ENCODE measurements at regions not wholly inside any gene's neighbourhood (a gene's known extent, or its start where the extent isn't known, plus 50 kb on each side); places are given as distances from the start of the nearest gene placed in this dataset.

GRCh38 chr18:56462276-56462675 lies 176.1 kb downstream of the TXNL1 start:
- H3K4me3 ChIP-seq (ENCODE audit: low read length): no peak overlapping the region
- TF ChIP-seq, protein P1, sequence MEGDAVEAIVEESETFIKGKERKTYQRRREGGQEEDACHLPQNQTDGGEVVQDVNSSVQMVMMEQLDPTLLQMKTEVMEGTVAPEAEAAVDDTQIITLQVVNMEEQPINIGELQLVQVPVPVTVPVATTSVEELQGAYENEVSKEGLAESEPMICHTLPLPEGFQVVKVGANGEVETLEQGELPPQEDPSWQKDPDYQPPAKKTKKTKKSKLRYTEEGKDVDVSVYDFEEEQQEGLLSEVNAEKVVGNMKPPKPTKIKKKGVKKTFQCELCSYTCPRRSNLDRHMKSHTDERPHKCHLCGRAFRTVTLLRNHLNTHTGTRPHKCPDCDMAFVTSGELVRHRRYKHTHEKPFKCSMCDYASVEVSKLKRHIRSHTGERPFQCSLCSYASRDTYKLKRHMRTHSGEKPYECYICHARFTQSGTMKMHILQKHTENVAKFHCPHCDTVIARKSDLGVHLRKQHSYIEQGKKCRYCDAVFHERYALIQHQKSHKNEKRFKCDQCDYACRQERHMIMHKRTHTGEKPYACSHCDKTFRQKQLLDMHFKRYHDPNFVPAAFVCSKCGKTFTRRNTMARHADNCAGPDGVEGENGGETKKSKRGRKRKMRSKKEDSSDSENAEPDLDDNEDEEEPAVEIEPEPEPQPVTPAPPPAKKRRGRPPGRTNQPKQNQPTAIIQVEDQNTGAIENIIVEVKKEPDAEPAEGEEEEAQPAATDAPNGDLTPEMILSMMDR (IDR thresholded peaks at IDR 0.05; ENCODE audit: insufficient read depth, low read depth, low read length, missing control alignments): no peak
- no peak for DNase-seq (ENCODE audit: low read depth)

- TF ChIP-seq, protein P1 (IDR thresholded peaks at IDR 0.05; ENCODE audit: insufficient read depth, low read depth, low read length, missing control alignments): no peak
- DNase-seq (ENCODE audit: low read depth): peak; percentile 70
Measured at GRCh38 chr18:56461151-56461550, 177.2 kb downstream of the TXNL1 start.

DNA sequence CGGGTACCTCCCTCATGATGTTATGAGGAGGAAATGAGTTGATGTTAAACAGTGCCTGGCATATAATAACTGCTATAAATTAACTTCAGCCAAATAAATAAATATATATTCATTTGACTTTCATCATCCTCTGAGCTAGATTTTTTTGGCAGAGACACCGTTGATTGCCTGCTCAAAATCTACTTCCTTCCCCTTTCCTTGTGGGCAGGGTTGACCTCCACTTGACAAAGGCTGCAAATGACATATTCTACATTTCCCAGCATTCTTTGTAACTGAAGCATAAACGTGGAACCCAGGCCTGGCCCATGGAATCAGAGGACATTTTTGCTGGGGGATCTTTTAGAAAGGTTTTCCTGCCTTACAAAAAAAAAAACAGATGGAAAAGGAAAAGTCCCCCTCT lies 177.8 kb downstream of the TXNL1 start:
- no peak overlapping the region for H3K4me3 ChIP-seq (ENCODE audit: low read length)
- TF ChIP-seq, protein P1 (IDR thresholded peaks at IDR 0.05; ENCODE audit: insufficient read depth, low read depth, low read length, missing control alignments): no peak
- DNase-seq (ENCODE audit: low read depth): no peak

More at GRCh38 chr18:56461151-56461550, 177.2 kb downstream of the TXNL1 start:
- H3K4me3 ChIP-seq (ENCODE audit: low read length): no peak overlapping the region

- no peak overlapping the region for H3K4me3 ChIP-seq (ENCODE audit: low read length)
- TF ChIP-seq, protein P1 (IDR thresholded peaks at IDR 0.05; ENCODE audit: insufficient read depth, low read depth, low read length, missing control alignments): no peak
- no peak for DNase-seq (ENCODE audit: low read depth)
Measured at GRCh38 chr18:56458770-56459712, 179.4 kb downstream of the TXNL1 start.

- TF ChIP-seq, protein P1 (IDR thresholded peaks at IDR 0.05; ENCODE audit: insufficient read depth, low read depth, low read length, missing control alignments): no peak
- no peak overlapping the region for H3K4me3 ChIP-seq (ENCODE audit: low read length)
- no peak for DNase-seq (ENCODE audit: low read depth)
Measured at GRCh38 chr18:56455874-56456273, 182.5 kb downstream of the TXNL1 start.

DNA sequence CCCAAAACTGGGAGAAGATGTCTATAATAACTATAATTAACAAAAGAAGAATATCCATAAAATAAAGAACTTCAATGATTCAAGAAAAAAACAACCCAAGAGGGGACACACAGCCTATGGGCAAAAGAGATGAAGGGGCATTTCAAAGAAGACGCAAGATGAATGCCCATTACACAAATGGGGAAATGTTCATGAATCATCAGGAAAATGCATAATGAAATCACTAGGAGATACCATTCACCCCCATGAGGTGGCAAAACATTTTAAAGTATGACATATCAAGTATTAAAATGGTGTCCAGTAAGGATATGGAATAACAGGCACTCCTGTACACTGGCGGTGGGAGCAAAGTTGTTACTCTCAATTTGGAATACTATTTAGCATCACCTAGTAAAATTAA lies 183.3 kb downstream of the TXNL1 start:
- DNase-seq (ENCODE audit: low read depth): no peak
- no peak overlapping the region for H3K4me3 ChIP-seq (ENCODE audit: low read length)
- TF ChIP-seq, protein P1 (IDR thresholded peaks at IDR 0.05; ENCODE audit: insufficient read depth, low read depth, low read length, missing control alignments): no peak
